ENCODE measurements at regions not wholly inside any gene's neighbourhood (a gene's known extent, or its start where the extent isn't known, plus 50 kb on each side); places are given as distances from the start of the nearest gene placed in this dataset.

- H3K27me3 ChIP-seq, result no peaks in the 10 kb centered on the region
- no peak for TF ChIP-seq POLR2AphosphoS5 (IDR thresholded peaks at IDR 0.05)
- no peak for TF ChIP-seq POLR2A (IDR thresholded peaks at IDR 0.05)
- TF ChIP-seq CTCF (IDR thresholded peaks at IDR 0.05), result no peak
- no peak overlapping the region for H3K27ac ChIP-seq
- no peaks in the 10 kb centered on the region for H3K36me3 ChIP-seq
- H3K4me1 ChIP-seq, result no peaks in the 10 kb centered on the region
- no peak overlapping the region for H3K4me3 ChIP-seq
- no peaks in the 10 kb centered on the region for H3K9me3 ChIP-seq
- intact Hi-C loops (cut with DNase I; ENCODE audit: low total_unique reads), result no loop called here
- no peak for DNase-seq (ENCODE audit: low spot score in 2 of 2)
Observed at GRCh38 chr2:145199042-145199441, 679.1 kb upstream of the ZEB2 start.

GRCh38 chr2:145198555-145198954, 678.6 kb upstream of the ZEB2 start:
- no peak for DNase-seq (ENCODE audit: low spot score in 2 of 2)
- Histone ChIP-seq H3K36me3 (no peaks in the 10 kb centered on the region), H3K27ac (no peak overlapping the region), H3K9me3 (no peaks in the 10 kb centered on the region), H3K4me3 (no peak overlapping the region), H3K27me3 (no peaks in the 10 kb centered on the region), H3K4me1 (no peaks in the 10 kb centered on the region)
- intact Hi-C loops (cut with DNase I; ENCODE audit: low total_unique reads), result no loop called here
- no peak for TF ChIP-seq POLR2A (IDR thresholded peaks at IDR 0.05)
- no peak for TF ChIP-seq CTCF (IDR thresholded peaks at IDR 0.05)
- no peak for TF ChIP-seq POLR2AphosphoS5 (IDR thresholded peaks at IDR 0.05)

- no peak overlapping the region for H3K4me3 ChIP-seq
- TF ChIP-seq POLR2A (IDR thresholded peaks at IDR 0.05), result no peak
- TF ChIP-seq POLR2AphosphoS5 (IDR thresholded peaks at IDR 0.05), result no peak
- TF ChIP-seq CTCF (IDR thresholded peaks at IDR 0.05), result no peak
- no peak for DNase-seq (ENCODE audit: low spot score in 2 of 2)
- intact Hi-C loops (cut with DNase I; ENCODE audit: low total_unique reads), result no loop called here
- no peaks in the 10 kb centered on the region for H3K4me1 ChIP-seq
- no peaks in the 10 kb centered on the region for H3K9me3 ChIP-seq
- H3K36me3 ChIP-seq, result no peaks in the 10 kb centered on the region
- no peaks in the 10 kb centered on the region for H3K27me3 ChIP-seq
- no peak overlapping the region for H3K27ac ChIP-seq
Observed at GRCh38 chr2:145197944-145198343, 678.0 kb upstream of the ZEB2 start.

- DNase-seq (ENCODE audit: low spot score in 2 of 2), result no peak
- Histone ChIP-seq H3K36me3 (no peaks in the 10 kb centered on the region), H3K27me3 (no peaks in the 10 kb centered on the region), H3K9me3 (no peaks in the 10 kb centered on the region), H3K4me1 (no peaks in the 10 kb centered on the region), H3K27ac (no peak overlapping the region), H3K4me3 (no peak overlapping the region)
- TF ChIP-seq POLR2AphosphoS5 (IDR thresholded peaks at IDR 0.05) (no peak), POLR2A (IDR thresholded peaks at IDR 0.05) (no peak), CTCF (IDR thresholded peaks at IDR 0.05) (no peak)
- intact Hi-C loops (cut with DNase I; ENCODE audit: low total_unique reads), result no loop called here
Observed at GRCh38 chr2:145194673-145195072, 674.8 kb upstream of the ZEB2 start.

- Histone ChIP-seq H3K27ac (no peak overlapping the region), H3K4me3 (no peak overlapping the region), H3K27me3 (no peaks in the 10 kb centered on the region), H3K9me3 (no peaks in the 10 kb centered on the region), H3K4me1 (no peaks in the 10 kb centered on the region), H3K36me3 (no peaks in the 10 kb centered on the region)
- intact Hi-C loops (cut with DNase I; ENCODE audit: low total_unique reads), result no loop called here
- no peak for DNase-seq (ENCODE audit: low spot score in 2 of 2)
- TF ChIP-seq POLR2A (IDR thresholded peaks at IDR 0.05) (no peak), POLR2AphosphoS5 (IDR thresholded peaks at IDR 0.05) (no peak), CTCF (IDR thresholded peaks at IDR 0.05) (no peak)
Observed at GRCh38 chr2:145190031-145190703, 670.2 kb upstream of the ZEB2 start.
